ENCODE measurements at regions not wholly inside any gene's neighbourhood (a gene's known extent, or its start where the extent isn't known, plus 50 kb on each side); places are given as distances from the start of the nearest gene placed in this dataset.

- no peak overlapping the region for H3K4me3 Mint-ChIP-seq
- H3K27ac Mint-ChIP-seq = no peak overlapping the region
- WGBS (ENCODE audit: extremely low coverage, insufficient read length, low lambda C conversion rate) = no CpG with 5 or more reads among the region's 4 CpGs
Measured at GRCh38 chr4:141871086-141871770, 234.8 kb downstream of the IL15 start.

More at GRCh38 chr4:141871086-141871770, 234.8 kb downstream of the IL15 start:
- H3K4me2 ChIP-seq (ENCODE audit: insufficient read depth, insufficient read length, low read length) = no peak overlapping the region
- no peaks in the 10 kb centered on the region for H3K79me1 ChIP-seq (ENCODE audit: insufficient read depth, low read depth, low read length, poor library complexity, severe bottlenecking)
- Mint-ChIP-seq H3K27me3 (ENCODE audit: low read depth) (no peaks in the 10 kb centered on the region), H3K4me1 (peaks cover 7 to 9% of the 10 kb centered on the region in 2 experiments), H3K9me3 (peaks cover 30% of the 10 kb centered on the region in 2 experiments), H3K36me3 (ENCODE audit: insufficient read depth in 1 of 3, low read depth in 3 of 3) (peaks cover 20 to 32% (median 21%) of the 10 kb centered on the region in 3 experiments)
- H3T11ph ChIP-seq (ENCODE audit: low read length) = no peak overlapping the region
- no peaks in the 10 kb centered on the region for H3K27me3 ChIP-seq (ENCODE audit: insufficient read depth, low read length)
- H2BK20ac ChIP-seq (ENCODE audit: low read depth, low read length, poor library complexity, severe bottlenecking) = no peak overlapping the region
- no peak overlapping the region for H3K23ac ChIP-seq (ENCODE audit: insufficient read length, low read depth, low read length)
- no peak overlapping the region for H3K56ac ChIP-seq (ENCODE audit: insufficient read length, low read depth, low read length)
- DNase-seq = no peak
- H2AFZ ChIP-seq (ENCODE audit: low read length) = no peak overlapping the region
- H2AK5ac ChIP-seq (ENCODE audit: insufficient read length, low read length) = no peak overlapping the region
- no peak overlapping the region for H2BK5ac ChIP-seq (ENCODE audit: insufficient read length, low read length)
- H3K27ac ChIP-seq (ENCODE audit: insufficient read length, low read depth, low read length) = no peak overlapping the region
- H3K14ac ChIP-seq (ENCODE audit: insufficient read depth, low read length) = no peak overlapping the region
- no peaks in the 10 kb centered on the region for H3K79me2 ChIP-seq (ENCODE audit: insufficient read depth, low read length)
- H3K18ac ChIP-seq (ENCODE audit: insufficient read length, low read depth, low read length) = no peak overlapping the region
- no peak overlapping the region for H4K91ac ChIP-seq (ENCODE audit: insufficient read length, low read depth, low read length)
- no peak overlapping the region for H2BK120ac ChIP-seq (ENCODE audit: low read depth, low read length, poor library complexity, severe bottlenecking)
- H4K5ac ChIP-seq (ENCODE audit: insufficient read length, low read depth, low read length) = no peak overlapping the region
- H3K4ac ChIP-seq (ENCODE audit: low read depth, low read length) = no peak overlapping the region
- H2BK12ac ChIP-seq (ENCODE audit: insufficient read length, low read depth, low read length) = no peak overlapping the region
- peaks cover 7% of the 10 kb centered on the region for H3K9me3 ChIP-seq (ENCODE audit: control insufficient read depth, low read depth, low read length)
- no peaks in the 10 kb centered on the region for H4K20me1 ChIP-seq (ENCODE audit: control insufficient read depth, insufficient read depth, insufficient read length)
- TF ChIP-seq, protein P1, sequence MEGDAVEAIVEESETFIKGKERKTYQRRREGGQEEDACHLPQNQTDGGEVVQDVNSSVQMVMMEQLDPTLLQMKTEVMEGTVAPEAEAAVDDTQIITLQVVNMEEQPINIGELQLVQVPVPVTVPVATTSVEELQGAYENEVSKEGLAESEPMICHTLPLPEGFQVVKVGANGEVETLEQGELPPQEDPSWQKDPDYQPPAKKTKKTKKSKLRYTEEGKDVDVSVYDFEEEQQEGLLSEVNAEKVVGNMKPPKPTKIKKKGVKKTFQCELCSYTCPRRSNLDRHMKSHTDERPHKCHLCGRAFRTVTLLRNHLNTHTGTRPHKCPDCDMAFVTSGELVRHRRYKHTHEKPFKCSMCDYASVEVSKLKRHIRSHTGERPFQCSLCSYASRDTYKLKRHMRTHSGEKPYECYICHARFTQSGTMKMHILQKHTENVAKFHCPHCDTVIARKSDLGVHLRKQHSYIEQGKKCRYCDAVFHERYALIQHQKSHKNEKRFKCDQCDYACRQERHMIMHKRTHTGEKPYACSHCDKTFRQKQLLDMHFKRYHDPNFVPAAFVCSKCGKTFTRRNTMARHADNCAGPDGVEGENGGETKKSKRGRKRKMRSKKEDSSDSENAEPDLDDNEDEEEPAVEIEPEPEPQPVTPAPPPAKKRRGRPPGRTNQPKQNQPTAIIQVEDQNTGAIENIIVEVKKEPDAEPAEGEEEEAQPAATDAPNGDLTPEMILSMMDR (conservative IDR thresholded peaks at IDR 0.05) = no peak
- no peak overlapping the region for H4K8ac ChIP-seq (replicated peaks; ENCODE audit: insufficient read length, low read depth, low read length)
- H3K23me2 ChIP-seq (ENCODE audit: insufficient read length, low read depth, low read length, poor library complexity, severe bottlenecking) = no peaks in the 10 kb centered on the region
- no peak overlapping the region for H3K9ac ChIP-seq (ENCODE audit: extremely low read depth, insufficient read length, low read length)
- no peak overlapping the region for H2BK15ac ChIP-seq (ENCODE audit: low read depth, low read length)
- H3K4me1 ChIP-seq (ENCODE audit: insufficient read depth, low read length) = no peaks in the 10 kb centered on the region

All from H9 (cell line).